Uterus (tissue), 2 donors: ENCODE measurements at regions not wholly inside any gene's neighbourhood (a gene's known extent, or its start where the extent isn't known, plus 50 kb on each side); places are given as distances from the start of the nearest gene placed in this dataset.

Experiments used
- CTCF ChIP-seq, 4 experiments: fragments of 200-600 bp in 2 of 4; fragments of 450-650 bp in 2 of 4; sonication (generic) in 2 of 4; IDR thresholded peaks; one replicate each; pipeline ENCODE4 v1.5.1; 2016 to 2019; ENCODE audit warnings: antibody characterized with exemption in 4 of 4, mild to moderate bottlenecking in 2 of 4, moderate library complexity in 1 of 4
- POLR2A ChIP-seq, 2 donors: fragments of 450-650 bp; IDR thresholded peaks; one replicate each; pipeline ENCODE4 v1.6.1; 2016; ENCODE audit warnings: antibody characterized with exemption in 2 of 2, mild to moderate bottlenecking in 1 of 2, moderate library complexity in 1 of 2

- TF ChIP-seq CTCF (IDR thresholded peaks at IDR 0.05), result no peak
- TF ChIP-seq POLR2A (IDR thresholded peaks at IDR 0.05), result no peak
These were observed 278.0 kb downstream of the FGF9 start for GRCh38 chr13:21948769-21949474.
